ENCODE measurements at regions not wholly inside any gene's neighbourhood (a gene's known extent, or its start where the extent isn't known, plus 50 kb on each side); places are given as distances from the start of the nearest gene placed in this dataset.

DNA sequence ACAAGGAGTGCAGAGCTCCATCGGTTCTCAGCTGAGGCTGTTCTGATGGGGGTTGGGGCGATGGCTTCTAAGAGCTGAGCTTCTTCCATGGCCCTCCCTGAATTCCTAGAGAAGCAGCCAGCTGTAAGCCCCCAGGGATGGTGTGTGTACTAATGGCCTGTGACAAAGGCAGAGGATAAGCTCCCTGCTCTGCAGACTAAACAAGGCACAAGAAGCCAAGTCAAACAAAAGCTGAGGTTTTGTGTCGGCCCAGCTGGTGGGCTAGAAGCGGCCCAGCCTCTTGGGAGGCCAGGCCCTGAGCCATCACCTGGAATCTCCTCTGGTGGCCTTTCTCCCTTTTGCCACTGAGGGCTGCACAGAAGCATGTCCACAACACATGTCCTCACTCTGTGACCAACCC, 75.0 kb upstream of the XPA start:
- H3K79me2 ChIP-seq (replicated peaks; ENCODE audit: insufficient read depth, low read length), result no peaks in the 10 kb centered on the region
- no peak overlapping the region for H2AFZ ChIP-seq (ENCODE audit: low read depth, low read length)
- H3K27me3 ChIP-seq (ENCODE audit: insufficient read depth, low read depth, low read length), result peaks cover 18% of the 10 kb centered on the region
- no peak overlapping the region for H3K9ac ChIP-seq (ENCODE audit: low read length)
- H4K20me1 ChIP-seq (ENCODE audit: insufficient read depth), result no peaks in the 10 kb centered on the region
- H3K36me3 ChIP-seq (ENCODE audit: insufficient read depth, low read length), result no peaks in the 10 kb centered on the region
- H3K9me2 ChIP-seq (ENCODE audit: insufficient read depth, low read length), result no peaks in the 10 kb centered on the region
- H3K4me3 ChIP-seq (ENCODE audit: low read length), result no peak overlapping the region
- TF ChIP-seq, protein P1, sequence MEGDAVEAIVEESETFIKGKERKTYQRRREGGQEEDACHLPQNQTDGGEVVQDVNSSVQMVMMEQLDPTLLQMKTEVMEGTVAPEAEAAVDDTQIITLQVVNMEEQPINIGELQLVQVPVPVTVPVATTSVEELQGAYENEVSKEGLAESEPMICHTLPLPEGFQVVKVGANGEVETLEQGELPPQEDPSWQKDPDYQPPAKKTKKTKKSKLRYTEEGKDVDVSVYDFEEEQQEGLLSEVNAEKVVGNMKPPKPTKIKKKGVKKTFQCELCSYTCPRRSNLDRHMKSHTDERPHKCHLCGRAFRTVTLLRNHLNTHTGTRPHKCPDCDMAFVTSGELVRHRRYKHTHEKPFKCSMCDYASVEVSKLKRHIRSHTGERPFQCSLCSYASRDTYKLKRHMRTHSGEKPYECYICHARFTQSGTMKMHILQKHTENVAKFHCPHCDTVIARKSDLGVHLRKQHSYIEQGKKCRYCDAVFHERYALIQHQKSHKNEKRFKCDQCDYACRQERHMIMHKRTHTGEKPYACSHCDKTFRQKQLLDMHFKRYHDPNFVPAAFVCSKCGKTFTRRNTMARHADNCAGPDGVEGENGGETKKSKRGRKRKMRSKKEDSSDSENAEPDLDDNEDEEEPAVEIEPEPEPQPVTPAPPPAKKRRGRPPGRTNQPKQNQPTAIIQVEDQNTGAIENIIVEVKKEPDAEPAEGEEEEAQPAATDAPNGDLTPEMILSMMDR (IDR thresholded peaks at IDR 0.05; ENCODE audit: poor library complexity, severe bottlenecking), result no peak
- TF ChIP-seq, protein P2, sequence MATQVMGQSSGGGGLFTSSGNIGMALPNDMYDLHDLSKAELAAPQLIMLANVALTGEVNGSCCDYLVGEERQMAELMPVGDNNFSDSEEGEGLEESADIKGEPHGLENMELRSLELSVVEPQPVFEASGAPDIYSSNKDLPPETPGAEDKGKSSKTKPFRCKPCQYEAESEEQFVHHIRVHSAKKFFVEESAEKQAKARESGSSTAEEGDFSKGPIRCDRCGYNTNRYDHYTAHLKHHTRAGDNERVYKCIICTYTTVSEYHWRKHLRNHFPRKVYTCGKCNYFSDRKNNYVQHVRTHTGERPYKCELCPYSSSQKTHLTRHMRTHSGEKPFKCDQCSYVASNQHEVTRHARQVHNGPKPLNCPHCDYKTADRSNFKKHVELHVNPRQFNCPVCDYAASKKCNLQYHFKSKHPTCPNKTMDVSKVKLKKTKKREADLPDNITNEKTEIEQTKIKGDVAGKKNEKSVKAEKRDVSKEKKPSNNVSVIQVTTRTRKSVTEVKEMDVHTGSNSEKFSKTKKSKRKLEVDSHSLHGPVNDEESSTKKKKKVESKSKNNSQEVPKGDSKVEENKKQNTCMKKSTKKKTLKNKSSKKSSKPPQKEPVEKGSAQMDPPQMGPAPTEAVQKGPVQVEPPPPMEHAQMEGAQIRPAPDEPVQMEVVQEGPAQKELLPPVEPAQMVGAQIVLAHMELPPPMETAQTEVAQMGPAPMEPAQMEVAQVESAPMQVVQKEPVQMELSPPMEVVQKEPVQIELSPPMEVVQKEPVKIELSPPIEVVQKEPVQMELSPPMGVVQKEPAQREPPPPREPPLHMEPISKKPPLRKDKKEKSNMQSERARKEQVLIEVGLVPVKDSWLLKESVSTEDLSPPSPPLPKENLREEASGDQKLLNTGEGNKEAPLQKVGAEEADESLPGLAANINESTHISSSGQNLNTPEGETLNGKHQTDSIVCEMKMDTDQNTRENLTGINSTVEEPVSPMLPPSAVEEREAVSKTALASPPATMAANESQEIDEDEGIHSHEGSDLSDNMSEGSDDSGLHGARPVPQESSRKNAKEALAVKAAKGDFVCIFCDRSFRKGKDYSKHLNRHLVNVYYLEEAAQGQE (IDR thresholded peaks at IDR 0.05; ENCODE audit: borderline replicate concordance), result no peak
- TF ChIP-seq EP300 (conservative IDR thresholded peaks at IDR 0.05; ENCODE audit: poor library complexity, severe bottlenecking) (no peak), TAF1 (IDR thresholded peaks at IDR 0.05; ENCODE audit: low read depth) (no peak), SMC3 (conservative IDR thresholded peaks at IDR 0.05; ENCODE audit: poor library complexity) (no peak), POLR2AphosphoS5 (IDR thresholded peaks at IDR 0.05) (no peak), EZH2 (IDR thresholded peaks at IDR 0.05; ENCODE audit: borderline replicate concordance, insufficient read depth, low read length, poor library complexity, severe bottlenecking) (no peak), RAD21 (conservative IDR thresholded peaks at IDR 0.05) (no peak), MXI1 (conservative IDR thresholded peaks at IDR 0.05; ENCODE audit: poor library complexity, severe bottlenecking) (no peak)
- no peak overlapping the region for H3K27ac ChIP-seq (ENCODE audit: low read length)
- H3K4me2 ChIP-seq (ENCODE audit: low read length), result no peak overlapping the region
- no peaks in the 10 kb centered on the region for H3F3A ChIP-seq (ENCODE audit: insufficient read depth, low read length, poor library complexity, severe bottlenecking)
- no peaks in the 10 kb centered on the region for H3K9me3 ChIP-seq (ENCODE audit: low read length)

DNA sequence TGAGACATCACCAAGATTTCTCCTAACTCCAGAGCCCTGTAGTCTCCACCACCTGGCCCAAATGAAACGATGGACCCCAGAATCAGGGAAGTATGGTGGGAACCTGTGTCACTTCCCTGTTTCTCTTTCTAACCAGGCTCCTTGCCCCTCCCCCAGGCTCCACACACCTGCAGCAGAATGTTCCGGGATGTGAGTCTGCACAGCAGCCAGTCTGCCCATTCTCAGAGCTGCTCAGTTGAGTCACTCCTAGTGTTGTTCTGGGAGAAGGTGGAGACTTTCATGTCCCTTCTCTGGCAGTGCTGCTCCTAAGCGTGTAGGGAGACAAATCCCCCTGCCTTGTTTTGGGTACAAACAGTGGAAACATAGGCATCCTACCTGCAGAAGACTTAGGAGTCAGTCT, 76.0 kb upstream of the XPA start:
- Histone ChIP-seq H3K9me2 (ENCODE audit: insufficient read depth, low read length) (no peaks in the 10 kb centered on the region), H3K79me2 (replicated peaks; ENCODE audit: insufficient read depth, low read length) (no peaks in the 10 kb centered on the region), H3K27ac (ENCODE audit: low read length) (no peak overlapping the region), H2AFZ (ENCODE audit: low read depth, low read length) (no peak overlapping the region), H3K9ac (ENCODE audit: low read length) (no peak overlapping the region), H3K36me3 (ENCODE audit: insufficient read depth, low read length) (no peaks in the 10 kb centered on the region), H4K20me1 (ENCODE audit: insufficient read depth) (no peaks in the 10 kb centered on the region), H3K4me2 (ENCODE audit: low read length) (no peak overlapping the region), H3F3A (ENCODE audit: insufficient read depth, low read length, poor library complexity, severe bottlenecking) (no peaks in the 10 kb centered on the region), H3K27me3 (ENCODE audit: insufficient read depth, low read depth, low read length) (peaks cover 18% of the 10 kb centered on the region), H3K9me3 (ENCODE audit: low read length) (no peaks in the 10 kb centered on the region), H3K4me3 (ENCODE audit: low read length) (no peak overlapping the region)
- TF ChIP-seq RAD21 (conservative IDR thresholded peaks at IDR 0.05) (no peak), EP300 (conservative IDR thresholded peaks at IDR 0.05; ENCODE audit: poor library complexity, severe bottlenecking) (no peak), EZH2 (IDR thresholded peaks at IDR 0.05; ENCODE audit: borderline replicate concordance, insufficient read depth, low read length, poor library complexity, severe bottlenecking) (no peak), TAF1 (IDR thresholded peaks at IDR 0.05; ENCODE audit: low read depth) (no peak), POLR2AphosphoS5 (IDR thresholded peaks at IDR 0.05) (no peak), MXI1 (conservative IDR thresholded peaks at IDR 0.05; ENCODE audit: poor library complexity, severe bottlenecking) (no peak), SMC3 (conservative IDR thresholded peaks at IDR 0.05; ENCODE audit: poor library complexity) (no peak)
- TF ChIP-seq, protein P1 (IDR thresholded peaks at IDR 0.05; ENCODE audit: poor library complexity, severe bottlenecking), result no peak
- TF ChIP-seq, protein P2 (IDR thresholded peaks at IDR 0.05; ENCODE audit: borderline replicate concordance), result no peak

All from neural cell (in vitro differentiated cells).